Coronary artery (tissue), 2 donors: ENCODE measurements at regions not wholly inside any gene's neighbourhood (a gene's known extent, or its start where the extent isn't known, plus 50 kb on each side); places are given as distances from the start of the nearest gene placed in this dataset.

Experiments
- DNase-seq: peaks from one replicate; pipeline ENCODE4 v3.0.0-alpha.2; 2017; ENCODE audit warnings: low spot score
- H3K27ac ChIP-seq, 2 donors: fragments of 200-600 bp; sonication (generic); one replicate each; pipeline ENCODE4 v1.5.1; 2016 to 2019
- H3K4me3 ChIP-seq: fragments of 200-600 bp; sonication (generic); 2 replicates; pipeline ENCODE4 v1.5.1; 2016; ENCODE audit warnings: mild to moderate bottlenecking, moderate library complexity
- CTCF ChIP-seq: fragments of 200-600 bp; sonication (generic); IDR thresholded peaks from one replicate; pipeline ENCODE4 v1.5.1; 2019; ENCODE audit warnings: antibody characterized with exemption

GRCh38 chr14:84390010-84390409 lies 1139.9 kb upstream of the FLRT2 start:
- DNase-seq, result no peak
- Histone ChIP-seq H3K27ac (no peak overlapping the region), H3K4me3 (no peak overlapping the region)
- TF ChIP-seq CTCF, result no peak

- no peak overlapping the region for H3K4me3 ChIP-seq
- H3K27ac ChIP-seq, result no peak overlapping the region
- TF ChIP-seq CTCF, result no peak
- DNase-seq, result no peak
These were observed 1132.3 kb upstream of the FLRT2 start for GRCh38 chr14:84397631-84398030.

GRCh38 chr14:84399296-84399910 lies 1130.5 kb upstream of the FLRT2 start:
- DNase-seq, result no peak
- H3K27ac ChIP-seq, result no peak overlapping the region
- TF ChIP-seq CTCF, result no peak
- H3K4me3 ChIP-seq, result no peak overlapping the region

GRCh38 chr14:84401631-84402030 lies 1128.3 kb upstream of the FLRT2 start:
- no peak overlapping the region for H3K27ac ChIP-seq
- no peak for DNase-seq
- TF ChIP-seq CTCF, result no peak
- no peak overlapping the region for H3K4me3 ChIP-seq

- Histone ChIP-seq H3K27ac (no peak overlapping the region), H3K4me3 (no peak overlapping the region)
- no peak for DNase-seq
- TF ChIP-seq CTCF, result no peak
These were observed 1126.4 kb upstream of the FLRT2 start for GRCh38 chr14:84403585-84403984.

GRCh38 chr14:84404246-84404645 lies 1125.7 kb upstream of the FLRT2 start:
- Histone ChIP-seq H3K4me3 (no peak overlapping the region), H3K27ac (no peak overlapping the region)
- DNase-seq, result no peak
- no peak for TF ChIP-seq CTCF

- no peak overlapping the region for H3K27ac ChIP-seq
- no peak for DNase-seq
- H3K4me3 ChIP-seq, result no peak overlapping the region
- TF ChIP-seq CTCF, result no peak
These were observed 1120.5 kb upstream of the FLRT2 start for GRCh38 chr14:84409435-84409834.
